Thyroid gland (tissue), 4 donors: ENCODE measurements at regions not wholly inside any gene's neighbourhood (a gene's known extent, or its start where the extent isn't known, plus 50 kb on each side); places are given as distances from the start of the nearest gene placed in this dataset.

Source experiments
- CTCF ChIP-seq, 6 experiments: fragments of 200-600 bp in 3 of 6; fragments of 450-650 bp in 3 of 6; sonication (generic) in 3 of 6; IDR thresholded peaks; one replicate each; pipeline ENCODE4 v1.5.1; 2016 to 2019; ENCODE audit warnings: antibody characterized with exemption in 6 of 6, mild to moderate bottlenecking in 2 of 6, inconsistent platforms in 1 of 6, moderate library complexity in 1 of 6
- POLR2A ChIP-seq, 2 donors: fragments of 450-650 bp; IDR thresholded peaks; one replicate each; pipeline ENCODE4 v1.6.1; 2017; ENCODE audit warnings: antibody characterized with exemption in 2 of 2, mild to moderate bottlenecking in 2 of 2, moderate library complexity in 1 of 2

- TF ChIP-seq CTCF (IDR thresholded peaks at IDR 0.05) (no peak), POLR2A (IDR thresholded peaks at IDR 0.05) (no peak)
Measured at GRCh38 chr15:91694131-91694830, 159.2 kb upstream of the SLCO3A1 start.
